Neural crest cell (in vitro differentiated cells): ENCODE measurements at regions not wholly inside any gene's neighbourhood (a gene's known extent, or its start where the extent isn't known, plus 50 kb on each side); places are given as distances from the start of the nearest gene placed in this dataset.

ENCODE experiments used
- DNase-seq: peaks from one replicate; pipeline ENCODE4 v3.0.0; 2021; ENCODE audit warnings: low read depth, mixed read lengths, low spot score
- H3K27ac Mint-ChIP-seq: one replicate; pipeline ENCODE4 v1.8.0; 2021; ENCODE audit warnings: mild to moderate bottlenecking, mixed read lengths; ENCODE audit not compliant: unreplicated experiment
- H3K27me3 Mint-ChIP-seq: 2 replicates; pipeline ENCODE4 v1.8.0; 2021; ENCODE audit warnings: low read depth, mild to moderate bottlenecking, mixed read lengths
- H3K36me3 Mint-ChIP-seq: 2 replicates; pipeline ENCODE4 v1.8.0; 2021; ENCODE audit warnings: low read depth, mild to moderate bottlenecking, mixed read lengths
- H3K4me1 Mint-ChIP-seq: 2 replicates; pipeline ENCODE4 v1.8.0; 2021; ENCODE audit warnings: mixed read lengths
- H3K4me3 Mint-ChIP-seq: one replicate; pipeline ENCODE4 v1.8.0; 2021; ENCODE audit warnings: mild to moderate bottlenecking, mixed read lengths
- H3K9me3 Mint-ChIP-seq: 2 replicates; pipeline ENCODE4 v1.8.0; 2021; ENCODE audit warnings: mixed read lengths
- CTCF ChIP-seq: fragments of 200-600 bp; sonication (generic); conservative IDR thresholded peaks from 2 replicates; pipeline ENCODE4 v1.5.0; 2021; ENCODE audit warnings: antibody characterized with exemption, mild to moderate bottlenecking

GRCh38 chr7:63044721-63045120 lies 953.9 kb upstream of the ZNF722 start:
- Mint-ChIP-seq H3K4me3 (no peak overlapping the region), H3K4me1 (no peaks in the 10 kb centered on the region), H3K9me3 (peaks cover 26% of the 10 kb centered on the region), H3K36me3 (peaks cover 21% of the 10 kb centered on the region), H3K27me3 (no peaks in the 10 kb centered on the region), H3K27ac (no peak overlapping the region)
- no peak for DNase-seq
- no peak for TF ChIP-seq CTCF

- peaks cover 19% of the 10 kb centered on the region for H3K36me3 Mint-ChIP-seq
- no peaks in the 10 kb centered on the region for H3K27me3 Mint-ChIP-seq
- no peaks in the 10 kb centered on the region for H3K4me1 Mint-ChIP-seq
- H3K9me3 Mint-ChIP-seq: peaks cover 29% of the 10 kb centered on the region
- H3K27ac Mint-ChIP-seq: no peak overlapping the region
- DNase-seq: no peak
- no peak for TF ChIP-seq CTCF
- H3K4me3 Mint-ChIP-seq: no peak overlapping the region
Observed at GRCh38 chr7:63045575-63045974, 953.1 kb upstream of the ZNF722 start.

- Mint-ChIP-seq H3K27ac (no peak overlapping the region), H3K36me3 (peaks cover 20% of the 10 kb centered on the region), H3K4me1 (no peaks in the 10 kb centered on the region), H3K9me3 (peaks cover 28% of the 10 kb centered on the region), H3K27me3 (no peaks in the 10 kb centered on the region), H3K4me3 (no peak overlapping the region)
- DNase-seq: no peak
- TF ChIP-seq CTCF: no peak
Observed at GRCh38 chr7:63046612-63047011, 952.0 kb upstream of the ZNF722 start.

- H3K27me3 Mint-ChIP-seq: no peaks in the 10 kb centered on the region
- H3K36me3 Mint-ChIP-seq: peaks cover 21% of the 10 kb centered on the region
- no peak for TF ChIP-seq CTCF
- no peak overlapping the region for H3K4me3 Mint-ChIP-seq
- H3K27ac Mint-ChIP-seq: no peak overlapping the region
- DNase-seq: no peak
- H3K9me3 Mint-ChIP-seq: peaks cover 26% of the 10 kb centered on the region
- no peaks in the 10 kb centered on the region for H3K4me1 Mint-ChIP-seq
Observed at GRCh38 chr7:63047061-63047460, 951.6 kb upstream of the ZNF722 start.

- no peaks in the 10 kb centered on the region for H3K27me3 Mint-ChIP-seq
- H3K36me3 Mint-ChIP-seq: peaks cover 17% of the 10 kb centered on the region
- no peaks in the 10 kb centered on the region for H3K4me1 Mint-ChIP-seq
- TF ChIP-seq CTCF: no peak
- H3K4me3 Mint-ChIP-seq: no peak overlapping the region
- no peak overlapping the region for H3K27ac Mint-ChIP-seq
- DNase-seq: no peak
- H3K9me3 Mint-ChIP-seq: peaks cover 21% of the 10 kb centered on the region
Observed at GRCh38 chr7:63047546-63047945, 951.1 kb upstream of the ZNF722 start.

- no peaks in the 10 kb centered on the region for H3K4me1 Mint-ChIP-seq
- H3K4me3 Mint-ChIP-seq: no peak overlapping the region
- no peak for DNase-seq
- TF ChIP-seq CTCF: no peak
- H3K27ac Mint-ChIP-seq: no peak overlapping the region
- H3K9me3 Mint-ChIP-seq: peaks cover 15% of the 10 kb centered on the region
- peaks cover 11% of the 10 kb centered on the region for H3K36me3 Mint-ChIP-seq
- no peaks in the 10 kb centered on the region for H3K27me3 Mint-ChIP-seq
Observed at GRCh38 chr7:63054191-63054661, 944.4 kb upstream of the ZNF722 start.
